Common myeloid progenitor, CD34-positive (primary cell): ENCODE measurements at regions not wholly inside any gene's neighbourhood (a gene's known extent, or its start where the extent isn't known, plus 50 kb on each side); places are given as distances from the start of the nearest gene placed in this dataset.

Experiments used
- CTCF ChIA-PET: fragments of 350-600 bp; sonication (Branson Sonifier 250); formaldehyde crosslinking; loops from one replicate; lab custom pipeline; 2021; ENCODE audit warnings: antibody characterized with exemption; lab: Charles Lee
- POLR2A ChIA-PET: fragments of 350-600 bp; sonication (Branson Sonifier 250); formaldehyde crosslinking; loops from one replicate; lab custom pipeline; 2021; ENCODE audit warnings: antibody characterized with exemption; lab: Charles Lee
- DNase-seq, 3 donors: peaks; one replicate each; pipeline versions ENCODE4 v3.0.0 to v3.0.0-alpha.2; 2013
- H3K27ac ChIP-seq, 2 experiments: 1 replicate in 1 of 2; 2 replicates in 1 of 2; pipeline ENCODE4 v1.7.0; 2013; ENCODE audit warnings: inconsistent platforms in 2 of 2, low read length in 2 of 2, mild to moderate bottlenecking in 2 of 2, low read depth in 1 of 2, moderate library complexity in 1 of 2; ENCODE audit not compliant: severe bottlenecking in 2 of 2, insufficient read depth in 1 of 2, poor library complexity in 1 of 2
- H3K27me3 ChIP-seq, 5 experiments: replicated peaks in 2 of 5; 1 replicate in 3 of 5; 2 replicates in 2 of 5; pipeline versions ENCODE4 v1.6.1 to v1.7.0; 2013; ENCODE audit warnings: low read length in 4 of 5, mild to moderate bottlenecking in 2 of 5, moderate library complexity in 2 of 5, inconsistent platforms in 1 of 5; ENCODE audit not compliant: insufficient read depth in 5 of 5, control insufficient read depth in 4 of 5
- H3K36me3 ChIP-seq, 4 experiments: 1 replicate in 2 of 4; 2 replicates in 2 of 4; pipeline versions ENCODE4 v1.6.1 to v1.7.0; 2013; ENCODE audit warnings: low read length in 3 of 4, control low read depth in 1 of 4, mild to moderate bottlenecking in 1 of 4; ENCODE audit not compliant: control insufficient read depth in 4 of 4, insufficient read depth in 4 of 4
- H3K4me1 ChIP-seq, 4 experiments: 1 replicate in 3 of 4; 2 replicates in 1 of 4; pipeline versions ENCODE4 v1.6.1 to v1.7.1; 2013; ENCODE audit warnings: low read length in 3 of 4, mild to moderate bottlenecking in 3 of 4, control low read depth in 1 of 4, inconsistent platforms in 1 of 4, moderate library complexity in 1 of 4; ENCODE audit not compliant: control insufficient read depth in 4 of 4, insufficient read depth in 4 of 4; ENCODE audit errors: control extremely low read depth in 1 of 4
- H3K4me3 ChIP-seq, 7 experiments: 1 replicate in 4 of 7; 2 replicates in 3 of 7; pipeline versions ENCODE4 v1.5.1 to v1.7.0; 2013; ENCODE audit warnings: mild to moderate bottlenecking in 7 of 7, low read length in 6 of 7, moderate library complexity in 6 of 7, inconsistent platforms in 2 of 7, low read depth in 2 of 7, control low read depth in 1 of 7; ENCODE audit not compliant: insufficient read depth in 4 of 7, control insufficient read depth in 1 of 7; ENCODE audit errors: extremely low read depth in 1 of 7
- H3K9me3 ChIP-seq, 5 experiments: 1 replicate in 4 of 5; 2 replicates in 1 of 5; pipeline versions ENCODE4 v1.6.1 to v1.7.1; 2013; ENCODE audit warnings: low read length in 4 of 5, mild to moderate bottlenecking in 2 of 5, inconsistent platforms in 1 of 5, low read depth in 1 of 5, moderate library complexity in 1 of 5; ENCODE audit not compliant: control insufficient read depth in 4 of 5, insufficient read depth in 2 of 5; ENCODE audit errors: control extremely low read depth in 1 of 5
- WGBS: methylation state at CpG from one replicate; pipeline ENCODE4 v1.1.5; 2013; ENCODE audit not compliant: insufficient coverage; 5-methylcytosine and 5-hydroxymethylcytosine counted together

GRCh38 chr14:89078021-89078795 lies 253.8 kb downstream of the TTC8 start:
- WGBS: 97% methylated on average over 11 of the region's 16 CpGs
- POLR2A ChIA-PET: no interaction called here
- DNase-seq: no peak
- no peak overlapping the region for H3K27ac ChIP-seq
- H3K27me3 ChIP-seq: no peaks in the 10 kb centered on the region
- no peaks in the 10 kb centered on the region for H3K4me1 ChIP-seq
- H3K9me3 ChIP-seq: no peaks in the 10 kb centered on the region
- H3K36me3 ChIP-seq: no peaks in the 10 kb centered on the region
- no peak overlapping the region for H3K4me3 ChIP-seq
- CTCF ChIA-PET: no interaction called here

- no peak for DNase-seq
- CTCF ChIA-PET: interaction anchor here (0.9 kb wide), 1 partner anchor 33 kb away, joined by 3 read pairs; no protein-coding TSS in a partner anchor
- 100% methylated on average over 11 of the region's 12 CpGs for WGBS
- no peaks in the 10 kb centered on the region for H3K4me1 ChIP-seq
- H3K36me3 ChIP-seq: no peaks in the 10 kb centered on the region
- H3K27me3 ChIP-seq: no peaks in the 10 kb centered on the region
- H3K4me3 ChIP-seq: no peak overlapping the region
- H3K9me3 ChIP-seq: no peaks in the 10 kb centered on the region
- POLR2A ChIA-PET: no interaction called here
- H3K27ac ChIP-seq: no peak overlapping the region
Observed at GRCh38 chr14:89085231-89085731, 260.8 kb downstream of the TTC8 start.

- Histone ChIP-seq H3K27me3 (no peaks in the 10 kb centered on the region), H3K9me3 (no peaks in the 10 kb centered on the region), H3K4me3 (no peak overlapping the region), H3K27ac (no peak overlapping the region), H3K36me3 (no peaks in the 10 kb centered on the region), H3K4me1 (no peaks in the 10 kb centered on the region)
- ChIA-PET POLR2A (no interaction called here), CTCF (no interaction called here)
- DNase-seq: no peak
- WGBS: 93% methylated on average over 5 of the region's 9 CpGs
Observed at GRCh38 chr14:89085737-89086382, 261.4 kb downstream of the TTC8 start.

- no peak overlapping the region for H3K27ac ChIP-seq
- H3K9me3 ChIP-seq: peaks cover 0 to 5% (median 0%) of the 10 kb centered on the region in 5 experiments
- POLR2A ChIA-PET: interaction anchor here (0.7 kb wide), 1 partner anchor 481 kb away, joined by 3 read pairs; no protein-coding TSS in a partner anchor
- no peak overlapping the region for H3K4me3 ChIP-seq
- DNase-seq: no peak
- CTCF ChIA-PET: no interaction called here
- no peaks in the 10 kb centered on the region for H3K36me3 ChIP-seq
- 97% methylated on average over 3 of the region's 3 CpGs for WGBS
- H3K27me3 ChIP-seq: no peaks in the 10 kb centered on the region
- H3K4me1 ChIP-seq: no peaks in the 10 kb centered on the region
Observed at GRCh38 chr14:89088530-89088929, 264.1 kb downstream of the TTC8 start.

- POLR2A ChIA-PET: no interaction called here
- 100% methylated on average over 1 of the region's 1 CpG for WGBS
Observed at GRCh38 chr14:89089330-89089729, 264.9 kb downstream of the TTC8 start.

GRCh38 chr14:89091781-89092180 lies 267.3 kb downstream of the TTC8 start:
- no peaks in the 10 kb centered on the region for H3K36me3 ChIP-seq

More at GRCh38 chr14:89089330-89089729, 264.9 kb downstream of the TTC8 start:
- no peaks in the 10 kb centered on the region for H3K27me3 ChIP-seq
- peaks cover 0 to 5% (median 0%) of the 10 kb centered on the region in 5 experiments for H3K9me3 ChIP-seq
- H3K4me3 ChIP-seq: no peak overlapping the region
- H3K27ac ChIP-seq: no peak overlapping the region
- no peaks in the 10 kb centered on the region for H3K36me3 ChIP-seq
- DNase-seq: no peak
- no peaks in the 10 kb centered on the region for H3K4me1 ChIP-seq
- CTCF ChIA-PET: no interaction called here

More at GRCh38 chr14:89091781-89092180, 267.3 kb downstream of the TTC8 start:
- no peaks in the 10 kb centered on the region for H3K4me1 ChIP-seq
- H3K27ac ChIP-seq: no peak overlapping the region
- CTCF ChIA-PET: no interaction called here
- no peak for DNase-seq
- POLR2A ChIA-PET: no interaction called here
- 100% methylated on average over 1 of the region's 1 CpG for WGBS
- H3K27me3 ChIP-seq: no peaks in the 10 kb centered on the region
- H3K4me3 ChIP-seq: no peak overlapping the region
- H3K9me3 ChIP-seq: peaks cover 0 to 5% (median 0%) of the 10 kb centered on the region in 5 experiments
